ENCODE measurements at regions not wholly inside any gene's neighbourhood (a gene's known extent, or its start where the extent isn't known, plus 50 kb on each side); places are given as distances from the start of the nearest gene placed in this dataset.

DNA sequence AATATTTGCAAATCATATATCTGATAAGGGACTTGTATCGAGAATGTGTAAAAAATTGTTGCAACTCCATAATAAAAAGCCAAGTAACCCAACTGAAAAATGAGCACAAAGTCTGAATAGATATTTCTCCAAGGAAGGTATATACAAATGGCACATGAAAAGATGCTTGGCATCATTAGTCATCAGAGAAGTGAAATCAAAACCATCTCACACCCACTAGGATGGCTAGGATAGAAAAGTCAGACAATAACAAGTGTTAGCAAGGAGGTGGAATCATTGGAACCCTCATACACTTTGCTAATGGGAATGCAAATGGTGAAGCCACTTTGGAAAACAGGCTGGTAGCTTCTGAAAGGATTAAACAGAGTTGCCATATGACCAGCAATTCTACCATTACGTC lies 182.7 kb downstream of the ERCC6L2 start:
- TF ChIP-seq, protein P1, sequence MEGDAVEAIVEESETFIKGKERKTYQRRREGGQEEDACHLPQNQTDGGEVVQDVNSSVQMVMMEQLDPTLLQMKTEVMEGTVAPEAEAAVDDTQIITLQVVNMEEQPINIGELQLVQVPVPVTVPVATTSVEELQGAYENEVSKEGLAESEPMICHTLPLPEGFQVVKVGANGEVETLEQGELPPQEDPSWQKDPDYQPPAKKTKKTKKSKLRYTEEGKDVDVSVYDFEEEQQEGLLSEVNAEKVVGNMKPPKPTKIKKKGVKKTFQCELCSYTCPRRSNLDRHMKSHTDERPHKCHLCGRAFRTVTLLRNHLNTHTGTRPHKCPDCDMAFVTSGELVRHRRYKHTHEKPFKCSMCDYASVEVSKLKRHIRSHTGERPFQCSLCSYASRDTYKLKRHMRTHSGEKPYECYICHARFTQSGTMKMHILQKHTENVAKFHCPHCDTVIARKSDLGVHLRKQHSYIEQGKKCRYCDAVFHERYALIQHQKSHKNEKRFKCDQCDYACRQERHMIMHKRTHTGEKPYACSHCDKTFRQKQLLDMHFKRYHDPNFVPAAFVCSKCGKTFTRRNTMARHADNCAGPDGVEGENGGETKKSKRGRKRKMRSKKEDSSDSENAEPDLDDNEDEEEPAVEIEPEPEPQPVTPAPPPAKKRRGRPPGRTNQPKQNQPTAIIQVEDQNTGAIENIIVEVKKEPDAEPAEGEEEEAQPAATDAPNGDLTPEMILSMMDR (IDR thresholded peaks at IDR 0.05), result no peak
- TF ChIP-seq POLR2A (IDR thresholded peaks at IDR 0.05), result no peak
